Psoas muscle (tissue), 7 donors: ENCODE measurements at regions not wholly inside any gene's neighbourhood (a gene's known extent, or its start where the extent isn't known, plus 50 kb on each side); places are given as distances from the start of the nearest gene placed in this dataset.

ENCODE experiments used
- ATAC-seq, 4 donors: fragments of 200-7000 bp; cut with Tn5 transposase; one replicate each; pipeline ENCODE4 v1.9.1; 2020; ENCODE audit warnings: moderate library complexity in 3 of 4, mild to moderate bottlenecking in 2 of 4
- DNase-seq, 2 donors: peaks; one replicate each; pipeline ENCODE4 v3.0.0-alpha.2; 2020
- H3K27ac ChIP-seq: fragments of 200-600 bp; one replicate; pipeline ENCODE4 v1.8.0; 2022
- H3K27me3 ChIP-seq, 3 donors: fragments of 200-600 bp in 1 of 3; one replicate each; pipeline versions ENCODE4 v1.6.1 to v1.8.0; 2013 to 2022; ENCODE audit warnings: low read length in 2 of 3, mild to moderate bottlenecking in 2 of 3, moderate library complexity in 1 of 3; ENCODE audit not compliant: insufficient read depth in 3 of 3
- H3K36me3 ChIP-seq, 2 donors: fragments of 200-600 bp in 1 of 2; one replicate each; pipeline versions ENCODE4 v1.6.1 to v1.8.0; 2013 to 2022; ENCODE audit warnings: low read depth in 1 of 2, mild to moderate bottlenecking in 1 of 2, moderate library complexity in 1 of 2; ENCODE audit not compliant: insufficient read depth in 1 of 2
- H3K4me1 ChIP-seq: fragments of 200-600 bp; one replicate; pipeline ENCODE4 v1.8.0; 2022
- H3K4me3 ChIP-seq: fragments of 200-600 bp; one replicate; pipeline ENCODE4 v1.8.0; 2022; ENCODE audit warnings: mild to moderate bottlenecking
- H3K9me3 ChIP-seq: fragments of 200-600 bp; one replicate; pipeline ENCODE4 v1.8.0; 2022
- WGBS, 3 donors: extraction: QIAGEN DNeasy Blood & Tissue Kit; methylation state at CpG; one replicate each; pipeline versions ENCODE4 v1.1.6 to v1.1.7; 2013; 5-methylcytosine and 5-hydroxymethylcytosine counted together
- intact Hi-C, 2 donors: fragments of 100-400 bp; cut with DNase I; formaldehyde crosslinking; loops; one replicate each; pipeline versions ENCODE4 v1.11.0 to v1.14.2; 2022
- TF ChIP-seq, protein P1 (sequence below): fragments of 200-600 bp; IDR thresholded peaks from one replicate; pipeline ENCODE4 v1.8.0; 2022; ENCODE audit warnings: antibody characterized with exemption
- donor health status: healthy with polysubstance abuse.
- donor health status: DM: no; HTN: no; CAD: no; lungs with moderate emphysema.
- donor health status: Bipolar disorder and iron deficiency.
- donor health status: healthy.
- donor health status: DM: yes; HTN: yes; CAD: no.
- donor health status: DM: no; HTN: no; CAD: no.
- donor health status: DM: yes; HTN: yes; CAD: no.

DNA sequence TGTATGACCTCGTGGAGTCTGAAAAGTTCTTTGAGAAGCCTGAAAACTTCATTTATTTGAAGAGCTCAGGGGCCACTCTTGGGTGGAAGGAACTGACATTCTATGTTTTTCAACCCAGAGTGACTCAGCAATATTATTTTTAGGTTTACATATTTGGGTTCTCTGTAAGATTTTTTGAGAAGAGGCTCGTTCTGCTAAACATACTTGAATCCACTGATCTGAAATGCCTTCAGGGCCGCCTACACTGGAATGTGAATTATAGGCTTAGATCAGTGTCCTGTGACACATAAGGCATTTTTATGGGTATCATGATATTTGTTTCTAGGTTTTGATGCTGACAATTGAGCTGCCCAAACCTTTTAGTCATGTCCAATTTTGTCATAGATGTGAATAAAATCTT is 86.2 kb downstream of the PSAT1 start:
- Histone ChIP-seq H3K4me1 (no peaks in the 10 kb centered on the region), H3K9me3 (no peaks in the 10 kb centered on the region), H3K27me3 (no peaks in the 10 kb centered on the region), H3K36me3 (no peaks in the 10 kb centered on the region), H3K4me3 (no peak overlapping the region), H3K27ac (no peak overlapping the region)
- no peak for ATAC-seq
- no peak for DNase-seq
- TF ChIP-seq, protein P1, sequence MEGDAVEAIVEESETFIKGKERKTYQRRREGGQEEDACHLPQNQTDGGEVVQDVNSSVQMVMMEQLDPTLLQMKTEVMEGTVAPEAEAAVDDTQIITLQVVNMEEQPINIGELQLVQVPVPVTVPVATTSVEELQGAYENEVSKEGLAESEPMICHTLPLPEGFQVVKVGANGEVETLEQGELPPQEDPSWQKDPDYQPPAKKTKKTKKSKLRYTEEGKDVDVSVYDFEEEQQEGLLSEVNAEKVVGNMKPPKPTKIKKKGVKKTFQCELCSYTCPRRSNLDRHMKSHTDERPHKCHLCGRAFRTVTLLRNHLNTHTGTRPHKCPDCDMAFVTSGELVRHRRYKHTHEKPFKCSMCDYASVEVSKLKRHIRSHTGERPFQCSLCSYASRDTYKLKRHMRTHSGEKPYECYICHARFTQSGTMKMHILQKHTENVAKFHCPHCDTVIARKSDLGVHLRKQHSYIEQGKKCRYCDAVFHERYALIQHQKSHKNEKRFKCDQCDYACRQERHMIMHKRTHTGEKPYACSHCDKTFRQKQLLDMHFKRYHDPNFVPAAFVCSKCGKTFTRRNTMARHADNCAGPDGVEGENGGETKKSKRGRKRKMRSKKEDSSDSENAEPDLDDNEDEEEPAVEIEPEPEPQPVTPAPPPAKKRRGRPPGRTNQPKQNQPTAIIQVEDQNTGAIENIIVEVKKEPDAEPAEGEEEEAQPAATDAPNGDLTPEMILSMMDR, result no peak
- intact Hi-C loops, result no loop called here
- 45 to 56% (median 47%) methylated on average over 3 of the region's 3 CpGs for WGBS, 3 donors

DNA sequence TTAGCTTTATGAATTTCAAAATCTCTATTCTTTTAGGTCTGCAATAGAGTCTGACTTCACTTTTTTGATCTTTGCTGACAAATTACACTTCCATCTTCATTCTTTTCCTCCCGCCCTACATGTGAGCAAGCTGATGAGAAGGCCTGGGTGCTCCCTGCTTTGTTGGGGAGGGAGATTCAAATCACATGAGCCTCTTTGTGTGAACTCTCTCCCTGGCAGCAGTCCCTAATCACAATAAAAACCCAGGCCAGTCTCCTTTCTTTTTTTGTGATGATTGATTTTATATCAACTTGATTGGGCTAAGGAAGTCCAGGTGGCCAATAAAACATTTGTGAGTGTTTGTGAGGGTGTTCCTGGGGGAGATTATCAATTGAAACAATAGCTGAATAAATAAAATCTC is 89.4 kb downstream of the PSAT1 start:
- TF ChIP-seq, protein P1, result no peak
- Histone ChIP-seq H3K27ac (no peak overlapping the region), H3K4me1 (no peaks in the 10 kb centered on the region), H3K9me3 (no peaks in the 10 kb centered on the region), H3K36me3 (no peaks in the 10 kb centered on the region), H3K27me3 (no peaks in the 10 kb centered on the region), H3K4me3 (no peak overlapping the region)
- ATAC-seq (no peak), DNase-seq (no peak)
- intact Hi-C loops, result no loop called here
- 92 to 97% (median 94%) methylated on average over 1 of the region's 1 CpG for WGBS, 3 donors

DNA sequence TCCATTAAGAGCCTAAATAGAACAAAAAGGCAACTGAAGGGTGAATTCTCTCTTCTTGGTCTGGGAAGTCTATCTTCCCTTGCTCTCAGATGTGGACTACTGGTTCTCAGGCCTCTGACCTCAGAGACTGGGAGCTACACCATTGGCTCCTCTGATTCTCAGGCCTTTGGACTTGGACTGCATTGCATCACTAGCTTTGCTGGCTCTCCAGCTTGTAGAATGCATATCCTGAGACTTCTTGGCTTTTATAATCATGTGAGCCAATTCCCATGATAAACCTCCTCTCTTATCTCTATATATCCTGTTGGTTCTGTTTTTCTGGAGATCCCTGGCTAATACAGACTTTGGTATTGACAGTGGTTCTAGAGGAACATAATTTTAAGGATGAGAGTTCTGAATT is 89.8 kb downstream of the PSAT1 start:
- Histone ChIP-seq H3K4me1 (no peaks in the 10 kb centered on the region), H3K4me3 (no peak overlapping the region), H3K9me3 (no peaks in the 10 kb centered on the region), H3K36me3 (no peaks in the 10 kb centered on the region), H3K27me3 (no peaks in the 10 kb centered on the region), H3K27ac (no peak overlapping the region)
- DNase-seq (no peak), ATAC-seq (no peak)
- intact Hi-C loops, result no loop called here
- TF ChIP-seq, protein P1, result no peak

DNA sequence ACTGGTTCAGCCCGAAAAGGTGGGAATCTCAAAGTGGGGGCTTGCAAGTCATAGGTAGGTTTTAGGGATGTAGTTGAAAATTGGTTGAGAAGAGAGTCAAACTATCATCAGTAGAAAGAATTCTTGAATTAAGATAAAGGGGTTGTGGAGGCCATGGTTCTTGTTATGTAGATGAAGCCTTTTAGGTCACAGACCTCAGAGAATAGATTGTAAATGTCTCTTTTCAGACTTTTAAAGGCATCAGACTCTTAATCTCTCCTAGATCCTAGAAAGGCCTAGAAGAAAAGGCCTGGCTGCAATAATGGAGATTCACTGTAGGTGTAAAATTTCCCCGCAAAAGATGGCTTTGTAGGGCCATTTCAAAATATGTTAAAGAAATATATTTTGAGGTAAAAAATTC is 96.4 kb downstream of the PSAT1 start:
- 78 to 82% (median 78%) methylated on average over 2 of the region's 2 CpGs for WGBS, 3 donors
- Histone ChIP-seq H3K27me3 (no peaks in the 10 kb centered on the region), H3K4me1 (no peaks in the 10 kb centered on the region), H3K9me3 (no peaks in the 10 kb centered on the region), H3K36me3 (no peaks in the 10 kb centered on the region), H3K4me3 (no peak overlapping the region), H3K27ac (no peak overlapping the region)
- TF ChIP-seq, protein P1, result no peak
- intact Hi-C loops, result no loop called here
- DNase-seq (no peak), ATAC-seq (no peak)

DNA sequence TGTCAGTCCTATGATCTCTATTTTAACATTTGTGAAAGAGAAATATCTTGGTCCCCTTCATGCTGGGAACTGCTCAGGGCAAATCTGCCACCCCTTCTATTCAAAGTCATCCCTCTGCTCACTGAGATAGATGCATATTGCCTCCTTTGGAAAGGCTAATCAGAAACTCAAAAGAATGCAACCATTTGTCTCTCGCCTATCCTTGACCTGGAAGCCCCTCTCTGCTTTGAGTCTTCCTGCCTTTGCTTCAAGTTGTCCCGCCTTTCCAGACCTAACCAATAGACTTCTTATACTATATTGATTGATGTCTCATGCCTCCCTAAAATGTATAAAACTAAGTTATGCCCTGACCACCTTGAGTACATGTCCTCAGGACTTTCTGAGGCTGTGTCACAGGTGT is 97.0 kb downstream of the PSAT1 start:
- DNase-seq (no peak), ATAC-seq (no peak)
- intact Hi-C loops, result no loop called here
- WGBS, 3 donors, result 85 to 90% (median 87%) methylated on average over 2 of the region's 2 CpGs
- TF ChIP-seq, protein P1, result no peak
- no peaks in the 10 kb centered on the region for H3K36me3 ChIP-seq
- no peak overlapping the region for H3K4me3 ChIP-seq
- peaks cover 0 to 2% (median 0%) of the 10 kb centered on the region in 3 donors for H3K27me3 ChIP-seq
- H3K4me1 ChIP-seq, result no peaks in the 10 kb centered on the region
- H3K27ac ChIP-seq, result no peak overlapping the region
- H3K9me3 ChIP-seq, result no peaks in the 10 kb centered on the region
